T-helper 1 cell treated with Interleukin-12 subunit alpha and Interleukin-12 subunit beta and Interleukin-4 antibody, amounts not matched to agents 30 μg/mL and 1 μg/mL, for 36 hours (primary cell): ENCODE measurements at regions not wholly inside any gene's neighbourhood (a gene's known extent, or its start where the extent isn't known, plus 50 kb on each side); places are given as distances from the start of the nearest gene placed in this dataset.

Experiments used
- H3K27ac Mint-ChIP-seq: one replicate; pipeline ENCODE4 v1.8.0; 2021; ENCODE audit warnings: mild to moderate bottlenecking, mixed read lengths
- H3K27me3 Mint-ChIP-seq: one replicate; pipeline ENCODE4 v1.8.0; 2021; ENCODE audit warnings: low read depth, mixed read lengths
- H3K36me3 Mint-ChIP-seq: one replicate; pipeline ENCODE4 v1.8.0; 2021; ENCODE audit warnings: low read depth, mixed read lengths
- H3K4me1 Mint-ChIP-seq: one replicate; pipeline ENCODE4 v1.8.0; 2021; ENCODE audit warnings: low read depth, mixed read lengths
- H3K4me3 Mint-ChIP-seq: one replicate; pipeline ENCODE4 v1.8.0; 2021; ENCODE audit warnings: mild to moderate bottlenecking, moderate library complexity, mixed read lengths
- H3K9me3 Mint-ChIP-seq: one replicate; pipeline ENCODE4 v1.8.0; 2021; ENCODE audit warnings: mixed read lengths

DNA sequence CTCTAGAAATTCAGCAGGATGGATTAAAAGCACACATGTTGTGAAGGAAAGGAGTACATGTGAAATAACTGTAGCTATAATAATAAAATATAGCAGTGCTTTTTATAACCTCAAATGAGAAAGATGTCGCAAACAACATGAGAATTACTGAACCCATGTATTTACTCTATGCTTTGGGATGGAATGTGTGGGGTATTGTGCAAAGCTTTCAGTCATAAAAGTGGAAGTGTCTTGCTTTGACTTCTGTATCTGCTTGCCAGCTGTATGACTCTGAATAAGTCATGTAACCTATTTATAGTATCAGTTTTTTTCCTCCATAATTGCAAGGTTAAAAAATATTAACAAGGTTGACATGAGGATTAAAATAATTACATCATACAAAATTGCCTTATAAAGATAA, 519.3 kb upstream of the CADM2 start:
- Mint-ChIP-seq H3K4me1 (no peaks in the 10 kb centered on the region), H3K27me3 (no peaks in the 10 kb centered on the region), H3K9me3 (peaks cover 4% of the 10 kb centered on the region), H3K36me3 (no peaks in the 10 kb centered on the region), H3K27ac (no peak overlapping the region), H3K4me3 (no peak overlapping the region)

GRCh38 chr3:84440291-84440690, 518.5 kb upstream of the CADM2 start:
- Mint-ChIP-seq H3K4me3 (no peak overlapping the region), H3K4me1 (no peaks in the 10 kb centered on the region), H3K9me3 (peaks cover 6% of the 10 kb centered on the region), H3K36me3 (no peaks in the 10 kb centered on the region), H3K27me3 (no peaks in the 10 kb centered on the region), H3K27ac (no peak overlapping the region)

- Mint-ChIP-seq H3K27me3 (no peaks in the 10 kb centered on the region), H3K36me3 (no peaks in the 10 kb centered on the region), H3K4me3 (no peak overlapping the region), H3K9me3 (peaks cover 14% of the 10 kb centered on the region), H3K27ac (no peak overlapping the region), H3K4me1 (no peaks in the 10 kb centered on the region)
Measured at GRCh38 chr3:84442533-84442932, 516.3 kb upstream of the CADM2 start.

- H3K9me3 Mint-ChIP-seq: peaks cover 20% of the 10 kb centered on the region
- no peaks in the 10 kb centered on the region for H3K36me3 Mint-ChIP-seq
- H3K27me3 Mint-ChIP-seq: no peaks in the 10 kb centered on the region
- H3K4me1 Mint-ChIP-seq: no peaks in the 10 kb centered on the region
- H3K4me3 Mint-ChIP-seq: no peak overlapping the region
- H3K27ac Mint-ChIP-seq: no peak overlapping the region
Measured at GRCh38 chr3:84444726-84445521, 513.9 kb upstream of the CADM2 start.

DNA sequence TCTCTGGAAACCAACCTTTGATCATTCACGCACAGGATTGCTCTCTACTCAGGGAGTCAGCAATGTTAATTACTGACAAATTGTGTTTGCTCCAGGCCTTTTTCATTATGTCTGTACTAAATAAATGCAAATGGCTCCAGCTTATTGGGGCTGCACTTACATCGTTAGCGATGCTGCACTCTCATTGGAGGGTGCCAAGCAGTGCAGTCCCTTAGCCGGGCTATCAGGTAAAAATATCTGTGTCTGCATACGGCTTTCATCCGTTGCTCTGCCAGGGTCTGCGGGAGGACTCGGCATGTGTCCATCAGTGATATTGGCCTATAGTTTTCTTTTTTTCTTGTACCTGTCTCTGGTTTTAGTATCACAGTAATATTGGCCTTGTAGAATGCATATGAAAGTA, 471.5 kb upstream of the CADM2 start:
- no peaks in the 10 kb centered on the region for H3K27me3 Mint-ChIP-seq
- no peak overlapping the region for H3K4me3 Mint-ChIP-seq
- no peaks in the 10 kb centered on the region for H3K36me3 Mint-ChIP-seq
- H3K27ac Mint-ChIP-seq: no peak overlapping the region
- peaks cover 24% of the 10 kb centered on the region for H3K9me3 Mint-ChIP-seq
- no peaks in the 10 kb centered on the region for H3K4me1 Mint-ChIP-seq

GRCh38 chr3:84504761-84505160, 454.0 kb upstream of the CADM2 start:
- no peak overlapping the region for H3K4me3 Mint-ChIP-seq
- H3K36me3 Mint-ChIP-seq: no peaks in the 10 kb centered on the region
- no peaks in the 10 kb centered on the region for H3K4me1 Mint-ChIP-seq
- H3K27ac Mint-ChIP-seq: no peak overlapping the region
- no peaks in the 10 kb centered on the region for H3K27me3 Mint-ChIP-seq
- peaks cover 18% of the 10 kb centered on the region for H3K9me3 Mint-ChIP-seq

- Mint-ChIP-seq H3K36me3 (no peaks in the 10 kb centered on the region), H3K4me3 (no peak overlapping the region), H3K27ac (no peak overlapping the region), H3K27me3 (no peaks in the 10 kb centered on the region), H3K9me3 (peaks cover 22% of the 10 kb centered on the region), H3K4me1 (no peaks in the 10 kb centered on the region)
Measured at GRCh38 chr3:84510007-84510406, 448.8 kb upstream of the CADM2 start.

DNA sequence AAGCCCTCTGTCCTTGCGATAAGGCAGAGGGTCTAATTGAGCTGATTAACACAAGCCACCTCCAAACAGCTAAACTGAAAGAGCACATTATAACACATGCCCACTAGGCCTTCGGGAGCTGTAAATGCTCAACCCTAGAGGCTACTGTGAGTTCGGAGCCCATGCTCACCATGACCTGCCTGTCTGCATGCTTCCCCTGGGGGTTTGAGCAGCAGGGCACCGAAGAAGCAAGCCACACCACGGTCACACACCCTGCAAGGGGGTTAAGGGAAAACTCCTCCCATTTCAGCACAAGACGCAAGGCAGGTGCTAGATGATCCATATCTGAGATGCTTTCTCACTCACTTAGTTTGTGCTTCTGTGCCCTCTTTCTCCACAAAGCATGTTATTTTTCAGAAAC, 435.9 kb upstream of the CADM2 start:
- no peaks in the 10 kb centered on the region for H3K27me3 Mint-ChIP-seq
- peaks cover 12% of the 10 kb centered on the region for H3K9me3 Mint-ChIP-seq
- no peak overlapping the region for H3K27ac Mint-ChIP-seq
- H3K4me1 Mint-ChIP-seq: no peaks in the 10 kb centered on the region
- H3K36me3 Mint-ChIP-seq: no peaks in the 10 kb centered on the region
- no peak overlapping the region for H3K4me3 Mint-ChIP-seq

- H3K4me1 Mint-ChIP-seq: no peaks in the 10 kb centered on the region
- peaks cover 23% of the 10 kb centered on the region for H3K9me3 Mint-ChIP-seq
- no peak overlapping the region for H3K27ac Mint-ChIP-seq
- H3K27me3 Mint-ChIP-seq: no peaks in the 10 kb centered on the region
- H3K36me3 Mint-ChIP-seq: no peaks in the 10 kb centered on the region
- H3K4me3 Mint-ChIP-seq: no peak overlapping the region
Measured at GRCh38 chr3:84536916-84537315, 421.9 kb upstream of the CADM2 start.

GRCh38 chr3:84538597-84538996, 420.2 kb upstream of the CADM2 start:
- no peak overlapping the region for H3K27ac Mint-ChIP-seq

DNA sequence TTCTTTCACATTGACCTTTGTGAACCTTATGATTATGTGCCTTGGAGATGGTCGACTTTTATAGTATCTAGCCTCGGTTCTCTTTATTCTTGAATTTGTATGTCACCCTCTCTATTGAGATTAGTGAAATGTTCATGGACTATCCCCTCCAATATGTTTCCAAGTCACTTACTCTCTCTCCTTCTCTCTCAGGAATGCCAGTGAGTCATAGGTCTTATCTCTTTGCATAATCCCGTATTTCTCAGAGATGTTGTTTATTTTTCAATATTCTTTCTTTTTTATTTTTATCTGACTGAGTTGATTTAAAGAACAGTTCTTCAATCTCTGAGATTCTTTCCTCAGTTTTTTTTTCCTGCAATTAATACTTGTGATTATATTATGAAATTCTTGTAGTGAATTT, 411.6 kb upstream of the CADM2 start:
- no peaks in the 10 kb centered on the region for H3K4me1 Mint-ChIP-seq
- H3K27ac Mint-ChIP-seq: no peak overlapping the region
- no peaks in the 10 kb centered on the region for H3K27me3 Mint-ChIP-seq
- H3K4me3 Mint-ChIP-seq: no peak overlapping the region
- no peaks in the 10 kb centered on the region for H3K9me3 Mint-ChIP-seq
- no peaks in the 10 kb centered on the region for H3K36me3 Mint-ChIP-seq

More at GRCh38 chr3:84538597-84538996, 420.2 kb upstream of the CADM2 start:
- H3K4me1 Mint-ChIP-seq: no peaks in the 10 kb centered on the region
- H3K27me3 Mint-ChIP-seq: no peaks in the 10 kb centered on the region
- H3K9me3 Mint-ChIP-seq: peaks cover 23% of the 10 kb centered on the region
- H3K4me3 Mint-ChIP-seq: no peak overlapping the region
- H3K36me3 Mint-ChIP-seq: no peaks in the 10 kb centered on the region

- Mint-ChIP-seq H3K36me3 (no peaks in the 10 kb centered on the region), H3K9me3 (no peaks in the 10 kb centered on the region), H3K27ac (no peak overlapping the region), H3K4me1 (no peaks in the 10 kb centered on the region), H3K4me3 (no peak overlapping the region), H3K27me3 (no peaks in the 10 kb centered on the region)
Measured at GRCh38 chr3:84547971-84548970, 410.5 kb upstream of the CADM2 start.

GRCh38 chr3:84555629-84556028, 403.2 kb upstream of the CADM2 start:
- Mint-ChIP-seq H3K4me1 (no peaks in the 10 kb centered on the region), H3K9me3 (no peaks in the 10 kb centered on the region), H3K27me3 (no peaks in the 10 kb centered on the region), H3K4me3 (no peak overlapping the region), H3K27ac (no peak overlapping the region), H3K36me3 (no peaks in the 10 kb centered on the region)

DNA sequence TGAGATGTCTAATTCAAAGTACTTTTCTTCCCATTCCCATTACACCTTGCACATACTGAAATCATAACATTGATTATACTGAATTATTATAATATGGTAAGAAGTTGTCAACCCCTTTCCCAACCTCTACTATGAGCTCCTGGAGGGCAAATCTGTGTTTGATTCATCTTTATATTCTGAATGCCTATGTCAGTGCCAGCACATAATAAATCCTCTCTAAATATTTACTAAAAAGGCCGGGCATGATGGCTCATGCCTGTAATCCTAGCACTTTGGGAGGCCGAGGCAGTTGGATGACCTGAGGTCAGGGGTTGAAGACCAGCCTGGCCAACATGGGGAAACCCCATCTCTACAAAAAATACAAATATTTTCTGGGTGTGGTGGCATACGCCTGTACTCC, 392.5 kb upstream of the CADM2 start:
- no peaks in the 10 kb centered on the region for H3K36me3 Mint-ChIP-seq
- no peaks in the 10 kb centered on the region for H3K27me3 Mint-ChIP-seq

DNA sequence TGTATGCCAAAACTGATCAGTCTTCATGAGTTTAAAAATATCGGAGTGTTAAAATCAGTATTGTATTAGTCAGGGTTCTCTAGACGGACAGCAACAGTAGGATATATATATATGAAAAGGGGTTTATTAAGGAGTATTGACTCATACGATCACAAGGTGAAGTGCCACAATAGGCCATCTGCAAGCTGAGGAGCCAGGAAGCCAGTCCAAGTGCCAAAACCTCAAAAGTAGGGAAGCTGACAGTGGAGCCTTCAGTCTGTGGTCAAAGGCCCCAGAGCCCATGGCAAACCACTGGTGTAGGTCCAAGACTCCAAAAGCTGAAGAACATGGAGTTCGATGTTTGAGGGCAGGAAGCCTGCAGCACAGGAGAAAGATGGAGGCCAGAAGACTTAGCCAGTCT, 391.0 kb upstream of the CADM2 start:
- H3K27ac Mint-ChIP-seq: no peak overlapping the region
- H3K4me3 Mint-ChIP-seq: no peak overlapping the region
- H3K27me3 Mint-ChIP-seq: no peaks in the 10 kb centered on the region
- peaks cover 3% of the 10 kb centered on the region for H3K9me3 Mint-ChIP-seq
- H3K4me1 Mint-ChIP-seq: no peaks in the 10 kb centered on the region
- no peaks in the 10 kb centered on the region for H3K36me3 Mint-ChIP-seq

More for the DNA sequence above, 392.5 kb upstream of the CADM2 start:
- Mint-ChIP-seq H3K9me3 (peaks cover 6% of the 10 kb centered on the region), H3K4me3 (no peak overlapping the region), H3K27ac (no peak overlapping the region), H3K4me1 (no peaks in the 10 kb centered on the region)
